ENCODE measurements at regions not wholly inside any gene's neighbourhood (a gene's known extent, or its start where the extent isn't known, plus 50 kb on each side); places are given as distances from the start of the nearest gene placed in this dataset.

DNA sequence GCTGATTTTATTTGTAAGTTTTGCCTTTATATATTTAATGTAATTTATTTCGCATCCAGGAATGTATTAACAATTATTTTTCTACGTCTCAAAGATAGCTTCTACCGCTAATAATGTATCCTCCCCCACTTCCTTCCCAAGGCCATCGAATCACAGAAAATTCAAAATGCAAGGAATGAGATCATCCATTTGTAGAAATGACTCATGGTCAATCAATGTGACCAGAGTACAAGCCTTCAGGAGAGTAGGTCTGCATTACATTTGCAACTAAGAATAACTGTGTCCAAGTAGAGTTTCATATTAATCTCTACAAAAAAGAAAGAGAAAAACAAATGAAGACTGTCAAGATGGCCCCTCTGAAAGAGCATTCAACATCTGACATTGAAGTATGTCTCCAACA, 205.9 kb upstream of the PHF14 start:
- no peak for TF ChIP-seq POLR2A (IDR thresholded peaks at IDR 0.05)
- TF ChIP-seq CTCF (IDR thresholded peaks at IDR 0.05): no peak
